Erythroblast (primary cell): ENCODE measurements at regions not wholly inside any gene's neighbourhood (a gene's known extent, or its start where the extent isn't known, plus 50 kb on each side); places are given as distances from the start of the nearest gene placed in this dataset.

Source experiments
- GATA1 ChIP-seq: IDR thresholded peaks from 2 replicates; pipeline ENCODE4 v1.6.1; 2011; ENCODE audit warnings: low read depth, mild to moderate bottlenecking, control low read depth, low read length, moderate library complexity
- POLR2A ChIP-seq: IDR thresholded peaks from 2 replicates; pipeline ENCODE4 v1.6.1; 2011; ENCODE audit warnings: mild to moderate bottlenecking, low read length

- no peak for TF ChIP-seq POLR2A
- TF ChIP-seq GATA1, result no peak
These were observed 300.5 kb downstream of the IRX1 start for GRCh38 chr5:3896098-3896497.
